ENCODE measurements at regions not wholly inside any gene's neighbourhood (a gene's known extent, or its start where the extent isn't known, plus 50 kb on each side); places are given as distances from the start of the nearest gene placed in this dataset.

DNA sequence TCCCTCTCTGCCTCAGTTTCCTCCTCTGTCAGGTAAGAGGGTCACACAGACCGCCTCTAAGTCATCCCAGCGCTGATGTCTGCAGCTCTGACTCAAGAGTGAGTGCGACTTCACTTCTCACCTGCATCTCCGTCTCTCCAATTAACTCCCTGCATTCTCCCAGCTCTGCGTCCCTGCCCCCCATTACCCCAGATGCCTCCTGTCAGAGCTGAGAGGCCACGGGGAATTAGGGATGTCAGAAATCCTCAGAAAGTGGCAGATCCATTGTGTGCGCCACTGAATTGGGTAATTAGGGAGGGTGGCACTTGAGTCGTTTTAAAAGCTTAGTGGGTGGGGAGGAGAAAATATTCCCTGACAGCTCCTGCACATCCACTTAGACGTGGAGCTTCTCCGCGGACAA lies 885.4 kb upstream of the EEF2KMT start:
- DNase-seq (ENCODE audit: low read depth, low spot score) = no peak
- RAD21 ChIA-PET (ENCODE audit: low non-redundant PET in 1 of 2, low total read pairs in 2 of 2, uncharacterized antibody in 2 of 2, unreplicated experiment in 2 of 2) = no interaction called here
- BruUV-seq (replicated peaks) = no TSS peak

More for the DNA sequence above, 885.4 kb upstream of the EEF2KMT start:
- Histone ChIP-seq H3K4me1 (ENCODE audit: control insufficient read depth in 1 of 2, insufficient read depth in 2 of 2, low read length in 2 of 2) (no peaks in the 10 kb centered on the region), H3K9me2 (ENCODE audit: insufficient read depth) (no peaks in the 10 kb centered on the region), H3K9ac (ENCODE audit: low read length) (no peak overlapping the region), H4K20me1 (ENCODE audit: insufficient read depth) (no peaks in the 10 kb centered on the region), H3K79me2 (ENCODE audit: insufficient read depth, low read length) (no peaks in the 10 kb centered on the region), H3K27ac (ENCODE audit: low read depth, low read length) (no peak overlapping the region), H2AFZ (ENCODE audit: low read depth, low read length, poor library complexity, severe bottlenecking) (no peak overlapping the region), H3K27me3 (ENCODE audit: insufficient read depth, low read length) (no peaks in the 10 kb centered on the region), H3K9me3 (ENCODE audit: control insufficient read depth in 1 of 2, insufficient read depth in 1 of 2, low read depth in 1 of 2, low read length in 2 of 2) (no peaks in the 10 kb centered on the region; a peak in 2 of 4 replicates), H3K4me2 (ENCODE audit: low read length) (no peak overlapping the region), H3K4me3 (replicated peaks in 1 of 2; ENCODE audit: low read depth in 1 of 2, low read length in 2 of 2) (no peak overlapping the region), H3K36me3 (ENCODE audit: control insufficient read depth in 1 of 2, insufficient read depth in 2 of 2, low read length in 2 of 2) (no peaks in the 10 kb centered on the region)
- ChIA-PET CTCF (no interaction called here), POLR2A (no interaction called here)
- intact Hi-C loops (cut with micrococcal nuclease) = no loop called here
- TF ChIP-seq, protein P1, sequence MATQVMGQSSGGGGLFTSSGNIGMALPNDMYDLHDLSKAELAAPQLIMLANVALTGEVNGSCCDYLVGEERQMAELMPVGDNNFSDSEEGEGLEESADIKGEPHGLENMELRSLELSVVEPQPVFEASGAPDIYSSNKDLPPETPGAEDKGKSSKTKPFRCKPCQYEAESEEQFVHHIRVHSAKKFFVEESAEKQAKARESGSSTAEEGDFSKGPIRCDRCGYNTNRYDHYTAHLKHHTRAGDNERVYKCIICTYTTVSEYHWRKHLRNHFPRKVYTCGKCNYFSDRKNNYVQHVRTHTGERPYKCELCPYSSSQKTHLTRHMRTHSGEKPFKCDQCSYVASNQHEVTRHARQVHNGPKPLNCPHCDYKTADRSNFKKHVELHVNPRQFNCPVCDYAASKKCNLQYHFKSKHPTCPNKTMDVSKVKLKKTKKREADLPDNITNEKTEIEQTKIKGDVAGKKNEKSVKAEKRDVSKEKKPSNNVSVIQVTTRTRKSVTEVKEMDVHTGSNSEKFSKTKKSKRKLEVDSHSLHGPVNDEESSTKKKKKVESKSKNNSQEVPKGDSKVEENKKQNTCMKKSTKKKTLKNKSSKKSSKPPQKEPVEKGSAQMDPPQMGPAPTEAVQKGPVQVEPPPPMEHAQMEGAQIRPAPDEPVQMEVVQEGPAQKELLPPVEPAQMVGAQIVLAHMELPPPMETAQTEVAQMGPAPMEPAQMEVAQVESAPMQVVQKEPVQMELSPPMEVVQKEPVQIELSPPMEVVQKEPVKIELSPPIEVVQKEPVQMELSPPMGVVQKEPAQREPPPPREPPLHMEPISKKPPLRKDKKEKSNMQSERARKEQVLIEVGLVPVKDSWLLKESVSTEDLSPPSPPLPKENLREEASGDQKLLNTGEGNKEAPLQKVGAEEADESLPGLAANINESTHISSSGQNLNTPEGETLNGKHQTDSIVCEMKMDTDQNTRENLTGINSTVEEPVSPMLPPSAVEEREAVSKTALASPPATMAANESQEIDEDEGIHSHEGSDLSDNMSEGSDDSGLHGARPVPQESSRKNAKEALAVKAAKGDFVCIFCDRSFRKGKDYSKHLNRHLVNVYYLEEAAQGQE (IDR thresholded peaks at IDR 0.05; ENCODE audit: low read depth) = no peak
- TF ChIP-seq JUND (IDR thresholded peaks at IDR 0.05) = no peak
- no peak for TF ChIP-seq CBX3 (IDR thresholded peaks at IDR 0.05; ENCODE audit: low read depth)
- TF ChIP-seq SIN3A (IDR thresholded peaks at IDR 0.05; ENCODE audit: low read depth) = no peak
- TF ChIP-seq EZH2 (IDR thresholded peaks at IDR 0.05) = no peak
- TF ChIP-seq ZNF274 (IDR thresholded peaks at IDR 0.05; ENCODE audit: low read depth, low read length) = no peak
- no peak for TF ChIP-seq EGR1 (IDR thresholded peaks at IDR 0.05; ENCODE audit: low read depth)
- no peak for TF ChIP-seq SRF (IDR thresholded peaks at IDR 0.05; ENCODE audit: low read depth)
- TF ChIP-seq EZH2phosphoT487 (IDR thresholded peaks at IDR 0.05; ENCODE audit: borderline replicate concordance) = no peak
- no peak for TF ChIP-seq FOSL1 (IDR thresholded peaks at IDR 0.05; ENCODE audit: low read depth)
- TF ChIP-seq, protein P2, sequence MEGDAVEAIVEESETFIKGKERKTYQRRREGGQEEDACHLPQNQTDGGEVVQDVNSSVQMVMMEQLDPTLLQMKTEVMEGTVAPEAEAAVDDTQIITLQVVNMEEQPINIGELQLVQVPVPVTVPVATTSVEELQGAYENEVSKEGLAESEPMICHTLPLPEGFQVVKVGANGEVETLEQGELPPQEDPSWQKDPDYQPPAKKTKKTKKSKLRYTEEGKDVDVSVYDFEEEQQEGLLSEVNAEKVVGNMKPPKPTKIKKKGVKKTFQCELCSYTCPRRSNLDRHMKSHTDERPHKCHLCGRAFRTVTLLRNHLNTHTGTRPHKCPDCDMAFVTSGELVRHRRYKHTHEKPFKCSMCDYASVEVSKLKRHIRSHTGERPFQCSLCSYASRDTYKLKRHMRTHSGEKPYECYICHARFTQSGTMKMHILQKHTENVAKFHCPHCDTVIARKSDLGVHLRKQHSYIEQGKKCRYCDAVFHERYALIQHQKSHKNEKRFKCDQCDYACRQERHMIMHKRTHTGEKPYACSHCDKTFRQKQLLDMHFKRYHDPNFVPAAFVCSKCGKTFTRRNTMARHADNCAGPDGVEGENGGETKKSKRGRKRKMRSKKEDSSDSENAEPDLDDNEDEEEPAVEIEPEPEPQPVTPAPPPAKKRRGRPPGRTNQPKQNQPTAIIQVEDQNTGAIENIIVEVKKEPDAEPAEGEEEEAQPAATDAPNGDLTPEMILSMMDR (IDR thresholded peaks at IDR 0.05 in 2 of 3, conservative IDR thresholded peaks at IDR 0.05 in 1 of 3; ENCODE audit: borderline replicate concordance in 1 of 3, insufficient read depth in 1 of 3, low read depth in 2 of 3, low read length in 2 of 3) = no peak
- TF ChIP-seq RAD21 (IDR thresholded peaks at IDR 0.05; ENCODE audit: low read depth) = no peak
- TF ChIP-seq ELF1 (IDR thresholded peaks at IDR 0.05; ENCODE audit: borderline replicate concordance, low read depth) = no peak
- TF ChIP-seq, protein P3, sequence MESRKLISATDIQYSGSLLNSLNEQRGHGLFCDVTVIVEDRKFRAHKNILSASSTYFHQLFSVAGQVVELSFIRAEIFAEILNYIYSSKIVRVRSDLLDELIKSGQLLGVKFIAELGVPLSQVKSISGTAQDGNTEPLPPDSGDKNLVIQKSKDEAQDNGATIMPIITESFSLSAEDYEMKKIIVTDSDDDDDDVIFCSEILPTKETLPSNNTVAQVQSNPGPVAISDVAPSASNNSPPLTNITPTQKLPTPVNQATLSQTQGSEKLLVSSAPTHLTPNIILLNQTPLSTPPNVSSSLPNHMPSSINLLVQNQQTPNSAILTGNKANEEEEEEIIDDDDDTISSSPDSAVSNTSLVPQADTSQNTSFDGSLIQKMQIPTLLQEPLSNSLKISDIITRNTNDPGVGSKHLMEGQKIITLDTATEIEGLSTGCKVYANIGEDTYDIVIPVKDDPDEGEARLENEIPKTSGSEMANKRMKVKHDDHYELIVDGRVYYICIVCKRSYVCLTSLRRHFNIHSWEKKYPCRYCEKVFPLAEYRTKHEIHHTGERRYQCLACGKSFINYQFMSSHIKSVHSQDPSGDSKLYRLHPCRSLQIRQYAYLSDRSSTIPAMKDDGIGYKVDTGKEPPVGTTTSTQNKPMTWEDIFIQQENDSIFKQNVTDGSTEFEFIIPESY (IDR thresholded peaks at IDR 0.05; ENCODE audit: extremely low read depth, insufficient replicate concordance, low read length) = no peak
- TF ChIP-seq SP1 (IDR thresholded peaks at IDR 0.05; ENCODE audit: low read depth) = no peak
- TF ChIP-seq TCF7L2 (IDR thresholded peaks at IDR 0.05; ENCODE audit: borderline replicate concordance, extremely low read depth, insufficient read depth, insufficient read length) = no peak
- no peak for ATAC-seq
